AG09309 (cell line): ENCODE measurements at regions not wholly inside any gene's neighbourhood (a gene's known extent, or its start where the extent isn't known, plus 50 kb on each side); places are given as distances from the start of the nearest gene placed in this dataset.
A peak's percentile ranks its signal among the peaks of the same experiment; 100 is the strongest.
"Not testable (repeated sequence)": the region's sequence is repeated elsewhere in the genome, so short reads cannot be mapped to it uniquely, and the experiment has no call there.

ENCODE experiments used
- DNase-seq: peaks from one replicate; pipeline ENCODE4 v3.0.0-alpha.2; 2010; ENCODE audit warnings: low read depth
- H3K4me3 ChIP-seq: 2 replicates; pipeline ENCODE4 v1.5.1; 2011; ENCODE audit warnings: mild to moderate bottlenecking, low read depth, low read length, moderate library complexity; ENCODE audit not compliant: control insufficient read depth
- TF ChIP-seq, protein P1 (sequence below): IDR thresholded peaks from 2 replicates; pipeline ENCODE4 v1.5.1; 2011; ENCODE audit warnings: mild to moderate bottlenecking, low read depth, low read length, inconsistent platforms; ENCODE audit not compliant: insufficient read depth, control insufficient read depth; ENCODE audit errors: missing control alignments

DNA sequence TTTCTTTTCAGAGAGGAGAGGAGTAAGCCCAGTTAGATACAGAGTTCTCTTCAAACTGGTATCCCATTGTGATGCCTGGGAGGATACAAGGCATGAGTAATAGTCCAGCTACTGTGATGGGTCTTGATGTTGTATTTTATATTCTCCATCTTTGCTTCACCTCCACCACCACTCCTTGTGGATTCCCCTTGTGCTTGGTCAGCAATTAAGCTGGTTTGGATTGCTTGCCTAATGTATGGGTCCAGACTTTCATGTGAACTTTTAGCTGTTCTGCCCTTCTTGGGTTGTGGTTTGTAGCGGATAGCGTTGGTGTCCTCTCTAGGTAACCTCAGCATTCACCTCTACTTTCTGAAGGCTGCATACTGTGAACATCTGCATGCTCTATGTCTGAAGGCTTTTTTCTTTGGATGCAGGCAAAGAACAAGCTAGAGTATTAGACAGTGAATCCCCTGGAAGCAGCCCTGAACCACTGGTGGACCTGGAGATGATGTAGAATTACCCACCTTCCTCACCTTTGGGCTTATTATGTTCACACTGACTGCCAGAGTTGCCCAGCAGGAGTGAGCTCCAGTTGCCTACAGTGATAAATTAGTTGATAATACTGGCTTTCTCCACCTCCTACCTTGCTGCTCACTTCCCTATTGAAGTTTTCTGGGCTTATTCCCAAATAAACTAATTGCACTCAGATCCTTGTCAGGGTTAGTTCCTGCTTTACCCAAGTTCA, 126.5 kb upstream of the MTPN start:
- TF ChIP-seq, protein P1, sequence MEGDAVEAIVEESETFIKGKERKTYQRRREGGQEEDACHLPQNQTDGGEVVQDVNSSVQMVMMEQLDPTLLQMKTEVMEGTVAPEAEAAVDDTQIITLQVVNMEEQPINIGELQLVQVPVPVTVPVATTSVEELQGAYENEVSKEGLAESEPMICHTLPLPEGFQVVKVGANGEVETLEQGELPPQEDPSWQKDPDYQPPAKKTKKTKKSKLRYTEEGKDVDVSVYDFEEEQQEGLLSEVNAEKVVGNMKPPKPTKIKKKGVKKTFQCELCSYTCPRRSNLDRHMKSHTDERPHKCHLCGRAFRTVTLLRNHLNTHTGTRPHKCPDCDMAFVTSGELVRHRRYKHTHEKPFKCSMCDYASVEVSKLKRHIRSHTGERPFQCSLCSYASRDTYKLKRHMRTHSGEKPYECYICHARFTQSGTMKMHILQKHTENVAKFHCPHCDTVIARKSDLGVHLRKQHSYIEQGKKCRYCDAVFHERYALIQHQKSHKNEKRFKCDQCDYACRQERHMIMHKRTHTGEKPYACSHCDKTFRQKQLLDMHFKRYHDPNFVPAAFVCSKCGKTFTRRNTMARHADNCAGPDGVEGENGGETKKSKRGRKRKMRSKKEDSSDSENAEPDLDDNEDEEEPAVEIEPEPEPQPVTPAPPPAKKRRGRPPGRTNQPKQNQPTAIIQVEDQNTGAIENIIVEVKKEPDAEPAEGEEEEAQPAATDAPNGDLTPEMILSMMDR = no peak
- H3K4me3 ChIP-seq = no peak overlapping the region
- DNase-seq = no peak

DNA sequence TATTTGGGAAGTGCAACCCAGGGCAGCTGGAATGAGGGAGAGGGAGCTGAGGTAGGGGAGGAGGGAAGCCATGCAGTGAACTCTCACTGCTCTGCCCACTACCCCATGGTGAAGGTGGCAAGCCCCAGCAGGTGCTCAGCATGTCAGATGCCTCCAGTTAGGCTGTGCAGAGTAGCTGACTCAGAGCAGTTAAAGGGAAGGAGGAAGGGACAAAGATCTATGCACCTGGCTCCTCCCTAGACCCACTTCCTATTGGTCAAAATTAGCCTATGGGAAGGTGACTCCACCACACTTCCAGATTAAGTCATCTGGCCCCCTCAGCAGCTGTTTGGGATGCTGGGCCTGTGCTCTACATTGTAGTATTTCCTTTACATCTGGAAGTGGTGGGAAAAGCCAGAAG, 125.7 kb upstream of the MTPN start:
- H3K4me3 ChIP-seq = no peak overlapping the region
- no peak for DNase-seq
- TF ChIP-seq, protein P1 = no peak

DNA sequence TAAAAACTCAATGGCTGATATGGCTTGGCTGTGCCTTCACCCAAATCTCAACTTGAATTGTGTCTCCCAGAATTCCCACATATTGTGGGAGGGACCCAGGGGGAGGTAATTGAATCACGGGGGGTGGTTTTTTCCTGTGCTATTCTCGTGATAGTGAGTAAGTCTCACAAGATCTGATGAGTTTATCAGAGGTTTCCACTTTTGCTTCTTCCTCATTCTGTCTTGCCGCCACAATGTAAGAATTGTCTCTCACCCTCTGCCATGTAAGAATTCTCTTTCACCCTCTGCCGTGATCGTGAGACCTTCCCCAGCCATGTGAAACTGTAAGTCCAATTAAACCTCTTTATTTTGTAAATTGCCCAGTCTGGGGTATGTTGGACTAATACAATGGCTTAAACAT, 115.6 kb upstream of the MTPN start:
- H3K4me3 ChIP-seq, DNase-seq: not testable (repeated sequence)

DNA sequence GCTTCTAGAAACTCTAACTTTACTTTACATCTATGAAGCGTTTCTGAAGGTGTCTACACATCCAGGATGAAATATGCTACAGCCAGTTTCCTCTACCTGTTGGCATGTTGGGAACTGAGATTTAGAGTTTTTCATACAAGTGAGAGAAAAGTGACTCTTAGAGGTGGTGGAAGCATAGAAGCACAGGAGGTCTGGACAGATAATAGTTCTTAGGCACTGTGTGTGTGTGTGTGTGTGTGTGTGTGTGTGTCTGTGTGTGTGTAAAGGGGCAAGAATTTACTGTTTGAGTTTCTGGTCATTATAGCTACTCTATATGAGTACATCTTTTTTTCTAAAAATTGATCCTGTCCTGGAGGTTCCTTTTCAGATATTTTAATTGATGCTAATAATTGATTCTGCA, 110.7 kb upstream of the MTPN start:
- TF ChIP-seq, protein P1 = no peak
- no peak overlapping the region for H3K4me3 ChIP-seq

DNA sequence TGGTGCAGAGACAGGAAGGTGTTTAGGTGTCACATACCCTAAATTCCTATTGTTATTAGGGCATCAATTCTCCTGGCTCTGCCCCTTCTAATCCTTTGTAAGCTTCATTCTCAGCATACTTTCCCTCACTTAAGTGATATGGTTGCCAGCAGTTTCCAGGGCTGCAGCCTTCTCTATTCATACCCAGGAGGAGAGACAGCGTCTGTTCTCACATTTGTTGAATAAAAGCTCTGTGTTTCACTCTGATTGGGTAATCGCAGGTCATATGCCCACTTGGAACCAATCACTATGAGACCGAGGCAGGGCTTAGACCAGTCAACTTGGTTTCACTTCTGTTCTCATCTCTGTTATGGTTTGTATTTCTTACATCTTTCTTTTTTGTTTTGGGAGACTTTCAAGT, 109.6 kb upstream of the MTPN start:
- peak; percentile 70 for DNase-seq
- TF ChIP-seq, protein P1 = no peak
- peak overlapping the region; percentile 29 for H3K4me3 ChIP-seq

More for the DNA sequence above, 110.7 kb upstream of the MTPN start:
- no peak for DNase-seq

DNA sequence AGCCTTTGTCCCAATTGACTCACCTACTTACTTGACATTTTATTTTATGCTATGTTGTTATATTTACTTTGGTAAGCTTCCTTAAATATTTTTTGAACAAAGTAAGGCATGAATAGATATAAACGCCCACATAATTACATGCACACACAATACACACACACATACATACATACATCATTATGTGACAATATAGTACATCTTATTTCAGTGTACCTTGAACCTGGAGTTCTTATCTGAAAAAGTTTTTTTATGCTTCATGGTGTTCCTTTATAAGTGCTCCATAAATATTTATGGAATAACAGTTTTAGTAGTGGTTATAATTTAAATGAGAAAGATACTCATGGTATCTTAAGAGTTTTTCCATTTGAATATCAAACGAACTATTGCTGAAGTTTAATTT, 102.8 kb upstream of the MTPN start:
- DNase-seq = no peak
- no peak overlapping the region for H3K4me3 ChIP-seq
- TF ChIP-seq, protein P1 = no peak

DNA sequence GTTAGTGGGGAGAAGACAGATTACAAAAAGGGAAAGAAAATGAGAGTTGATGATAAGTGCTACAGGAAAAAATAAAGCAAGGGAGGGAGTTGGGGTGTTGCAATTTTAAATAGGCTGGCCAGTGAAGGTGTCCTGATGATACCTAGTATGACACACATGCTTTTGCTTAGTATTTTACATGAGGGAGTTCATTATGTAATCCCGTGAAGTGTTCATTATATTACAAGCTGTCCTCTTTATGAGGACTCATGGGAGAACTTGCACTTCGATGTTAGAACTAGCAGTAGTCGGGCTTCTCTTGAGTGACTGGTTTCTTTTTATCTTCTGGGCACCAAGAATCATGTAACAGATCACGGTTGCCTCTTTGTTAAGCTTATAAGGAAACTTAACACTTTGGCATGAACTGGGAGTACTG, 102.3 kb upstream of the MTPN start:
- H3K4me3 ChIP-seq = no peak overlapping the region
- TF ChIP-seq, protein P1 = no peak
- DNase-seq = no peak
